ENCODE measurements at regions not wholly inside any gene's neighbourhood (a gene's known extent, or its start where the extent isn't known, plus 50 kb on each side); places are given as distances from the start of the nearest gene placed in this dataset.

DNA sequence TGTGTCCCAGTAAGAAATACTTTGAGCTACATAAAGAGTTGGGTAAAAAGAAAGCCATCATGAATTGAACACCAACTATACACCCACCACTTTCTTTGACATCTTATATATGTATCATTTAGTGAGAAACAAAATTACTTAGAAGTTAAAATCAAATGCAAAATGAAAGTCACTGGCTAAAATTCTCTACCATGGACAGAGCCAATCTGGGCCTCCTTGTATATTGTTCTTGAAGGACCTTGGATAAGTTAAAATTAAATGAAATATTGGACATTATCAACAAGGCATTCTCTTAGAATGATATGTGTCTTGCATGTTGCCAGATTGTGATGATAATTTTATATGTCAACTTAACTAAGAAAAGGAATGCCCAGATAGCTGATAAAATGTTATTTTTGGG lies 64.2 kb upstream of the CHL1 start:
- DNase-seq (ENCODE audit: low spot score): no peak

DNA sequence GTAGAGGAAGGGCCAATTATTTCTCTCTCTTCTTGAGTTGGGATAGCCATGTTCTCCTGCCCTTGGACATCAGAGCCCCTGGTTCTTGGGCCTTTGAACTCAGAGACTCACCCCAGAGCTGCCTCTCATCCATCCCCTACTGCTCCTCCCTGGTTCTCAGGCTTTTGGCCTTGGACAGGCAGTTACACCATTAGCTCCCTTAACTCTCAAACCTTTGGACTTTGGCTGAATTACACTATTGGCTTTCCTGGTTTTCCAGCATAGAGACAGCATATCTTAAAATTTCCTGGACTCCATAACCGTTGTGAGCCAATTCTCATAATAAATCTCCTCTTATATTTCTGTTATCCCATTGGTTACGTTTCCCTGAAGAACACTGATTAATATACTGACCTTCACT lies 63.7 kb upstream of the CHL1 start:
- DNase-seq (ENCODE audit: low spot score): no peak

DNA sequence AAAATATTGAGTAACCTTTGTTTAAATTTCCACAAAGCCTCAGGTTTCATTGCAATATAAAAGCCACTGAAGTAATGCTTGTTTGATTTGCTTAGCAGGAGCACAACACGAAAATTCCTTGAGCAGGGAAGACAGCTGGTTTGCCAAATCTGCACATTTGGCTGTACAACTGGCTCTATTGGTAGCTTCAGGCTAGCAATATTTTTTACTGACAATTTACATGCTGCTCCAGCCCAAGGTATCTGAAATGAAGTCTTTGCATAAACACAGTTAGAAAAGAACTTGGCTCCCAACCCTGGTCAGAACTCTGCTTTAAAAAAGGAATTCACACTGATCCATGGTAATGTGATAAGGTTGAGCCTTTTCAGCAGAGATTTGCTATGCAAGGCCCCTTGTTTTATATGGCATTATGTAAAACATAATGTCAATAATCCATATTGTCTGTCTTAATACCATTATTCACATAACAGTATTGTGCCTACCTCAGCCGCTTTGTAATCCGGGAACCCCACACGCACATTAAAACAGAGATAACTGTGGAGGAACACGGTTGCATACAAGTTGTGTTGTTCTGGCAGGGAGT lies 55.7 kb upstream of the CHL1 start:
- DNase-seq (ENCODE audit: low spot score): no peak
